Stimulated activated CD4-positive, alpha-beta T cell treated with anti-CD3 and anti-CD28 coated beads, Interleukin-1b, Interleukin-23, amount 100 ng/mL, for 24 hours (primary cell): ENCODE measurements at regions not wholly inside any gene's neighbourhood (a gene's known extent, or its start where the extent isn't known, plus 50 kb on each side); places are given as distances from the start of the nearest gene placed in this dataset.

Source experiments
- DNase-seq, 4 experiments: peaks; one replicate each; pipeline ENCODE4 v3.0.0-alpha.2; 2020; ENCODE audit warnings: low read depth in 4 of 4, low spot score in 1 of 4

GRCh38 chr18:41703744-41704530 is 251.1 kb upstream of the PIK3C3 start:
- no peak for DNase-seq

GRCh38 chr18:41700416-41700815 is 254.6 kb upstream of the PIK3C3 start:
- DNase-seq, result no peak

DNA sequence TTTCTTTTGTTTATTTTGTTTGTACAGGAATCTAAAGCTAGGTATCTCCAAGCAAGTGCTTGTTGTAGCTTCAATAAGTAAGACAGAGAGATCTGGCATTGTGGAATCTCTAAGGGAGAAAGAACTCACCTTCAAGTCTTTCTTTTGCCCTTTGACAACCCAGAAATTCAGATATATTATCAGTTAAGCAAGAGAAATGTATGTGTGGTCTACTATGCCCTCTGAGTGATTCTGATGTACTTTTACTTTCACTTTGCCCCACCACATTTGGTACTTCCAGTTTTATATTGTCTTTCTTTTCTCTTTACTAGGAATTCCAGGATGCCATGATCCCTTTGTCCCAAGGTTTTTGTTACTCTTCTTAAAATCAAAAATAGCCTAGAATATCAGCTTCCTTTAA is 259.6 kb upstream of the PIK3C3 start:
- DNase-seq, result no peak

DNA sequence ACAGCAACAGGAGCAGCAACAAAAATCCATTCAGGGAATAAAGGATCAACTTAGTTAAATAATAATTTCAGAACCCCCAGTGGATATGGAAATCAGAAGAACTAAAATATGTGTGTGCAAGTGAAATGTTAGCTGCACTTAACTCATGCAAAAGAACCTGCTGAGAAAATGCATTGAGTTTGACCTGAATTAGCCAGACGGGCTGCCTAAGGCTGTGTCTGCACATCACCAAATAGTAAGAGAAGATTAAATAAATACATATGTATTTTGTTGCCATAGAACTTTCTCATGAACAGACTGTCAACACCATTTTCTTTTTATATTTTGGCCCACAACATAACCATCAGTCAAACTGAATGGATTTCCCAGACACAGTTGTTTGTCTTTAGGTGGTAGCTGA is 262.0 kb upstream of the PIK3C3 start:
- DNase-seq, result no peak

DNA sequence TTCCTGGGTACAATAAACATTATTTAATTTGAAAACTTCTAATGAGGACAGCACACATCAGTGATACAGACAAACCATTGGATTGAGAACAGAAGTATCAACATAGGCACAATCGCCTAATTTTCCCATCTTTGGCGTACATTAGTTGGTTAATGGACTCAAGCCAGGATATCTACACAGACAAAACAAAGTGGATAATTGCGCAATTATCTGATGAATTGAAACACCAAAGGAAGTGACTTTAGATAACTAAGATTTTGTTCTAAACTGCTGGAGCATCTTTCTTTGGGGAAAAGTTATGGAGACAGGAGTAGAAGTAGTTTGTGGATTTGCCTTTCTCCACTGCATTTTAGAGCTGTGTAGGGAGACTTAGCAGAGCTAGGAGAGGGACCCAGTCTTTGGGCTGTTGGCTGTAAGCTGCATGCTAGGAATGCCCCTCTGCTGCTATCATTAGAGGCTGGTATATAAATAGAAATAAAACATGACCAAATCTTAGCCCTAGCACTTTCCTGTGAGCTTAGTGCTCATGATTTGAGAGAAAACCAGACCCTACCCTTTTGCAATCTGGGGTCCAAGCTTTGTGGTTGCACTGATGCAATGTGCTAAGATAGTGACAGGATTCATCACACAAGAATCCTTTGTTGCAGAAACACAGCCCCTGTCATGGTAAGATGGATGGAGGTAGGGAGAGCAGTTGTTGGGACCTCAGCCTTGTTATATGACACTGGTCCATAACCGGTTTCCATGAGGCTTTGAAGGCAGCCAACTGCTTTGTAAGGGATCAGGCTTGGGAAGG is 264.5 kb upstream of the PIK3C3 start:
- no peak for DNase-seq

DNA sequence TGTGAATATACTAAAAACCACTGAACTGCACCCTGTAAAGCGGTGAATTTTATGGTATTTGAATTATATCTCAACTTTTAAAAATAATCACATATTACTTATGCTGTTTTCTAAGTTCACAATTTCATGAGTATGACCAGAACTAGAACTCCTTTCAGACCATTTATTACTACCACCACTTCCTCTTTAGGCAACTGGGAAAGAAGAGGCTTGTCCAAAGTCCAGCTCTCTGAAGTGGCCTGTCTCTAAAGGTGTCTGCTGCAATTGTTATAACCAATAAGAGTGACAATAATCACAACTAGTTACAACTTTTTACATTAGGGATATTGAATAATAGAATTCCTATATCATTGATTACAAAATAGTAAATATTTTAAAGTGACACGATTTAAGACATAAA is 267.9 kb upstream of the PIK3C3 start:
- no peak for DNase-seq

DNA sequence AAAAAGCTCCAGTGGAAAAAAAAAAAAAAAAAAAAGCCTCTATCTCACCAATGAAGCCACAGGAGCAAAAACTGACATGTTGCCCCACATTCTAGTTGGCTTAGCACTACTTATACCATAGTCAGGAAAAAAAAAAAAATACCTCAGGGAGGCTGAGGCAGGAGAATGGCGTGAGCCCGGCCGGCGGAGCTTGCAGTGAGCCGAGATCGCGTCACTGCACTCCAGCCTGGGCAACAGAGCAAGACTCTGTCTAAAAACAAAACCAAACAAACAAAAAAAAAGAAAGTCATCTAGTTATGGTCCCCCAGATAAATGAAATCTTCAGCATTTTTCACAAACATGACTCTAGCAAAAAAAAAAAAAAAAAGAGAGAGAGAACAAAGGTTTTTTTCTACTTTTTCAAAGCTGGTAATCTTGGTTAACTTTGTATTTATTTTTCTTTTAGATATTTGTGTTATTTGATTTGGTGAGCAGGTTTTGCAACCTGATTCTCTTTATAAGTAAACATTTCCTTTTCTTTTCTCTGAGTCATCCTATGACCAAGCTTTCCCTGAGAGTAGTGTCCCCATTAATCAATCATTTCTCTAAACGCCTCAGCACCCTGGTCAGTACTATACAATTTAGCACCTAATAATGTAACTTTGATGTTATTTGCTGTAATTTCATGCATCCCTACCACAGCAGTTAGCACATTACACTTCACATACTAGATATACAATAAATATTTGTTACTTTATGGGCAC is 273.7 kb upstream of the PIK3C3 start:
- DNase-seq, result no peak

DNA sequence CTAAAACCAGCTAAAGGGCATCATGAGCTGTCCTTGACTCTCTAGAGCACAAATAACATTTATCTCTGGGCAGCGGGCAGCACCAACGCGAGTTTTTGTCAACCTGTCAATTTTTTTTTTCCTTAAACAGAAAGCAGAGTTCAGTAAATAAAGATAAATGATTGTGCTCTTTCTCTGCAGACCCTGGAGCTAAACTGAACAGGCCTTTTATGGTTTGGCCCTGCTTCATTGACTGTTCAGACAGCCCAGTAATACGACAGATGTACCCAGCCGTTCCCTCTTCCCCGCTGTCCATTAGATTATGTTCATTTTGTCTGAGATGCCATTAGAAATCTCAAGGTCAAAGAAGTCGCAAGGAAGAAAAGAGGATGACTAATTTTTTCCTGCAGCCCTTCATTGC is 280.5 kb upstream of the PIK3C3 start:
- no peak for DNase-seq

- DNase-seq, result no peak
Observed at GRCh38 chr18:41666231-41666630, 288.8 kb upstream of the PIK3C3 start.

DNA sequence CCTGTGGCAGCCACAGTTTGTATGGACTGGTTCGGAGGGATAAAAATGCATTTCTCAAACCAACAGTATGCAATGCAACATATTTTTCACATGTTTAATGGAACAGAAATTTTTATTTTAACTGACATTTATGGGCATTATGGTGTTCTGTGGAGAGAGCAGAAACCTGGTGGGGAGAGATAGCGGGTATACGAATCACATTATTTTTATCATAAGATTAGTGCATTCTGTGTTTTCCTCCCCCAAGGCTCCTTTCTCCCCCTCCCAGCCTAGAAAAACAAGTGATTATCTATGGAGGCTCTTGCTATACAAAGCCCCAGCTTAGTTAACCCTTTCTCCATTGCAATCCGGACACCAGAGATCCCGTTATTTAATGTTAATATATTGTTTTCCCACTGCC is 289.8 kb upstream of the PIK3C3 start:
- no peak for DNase-seq

GRCh38 chr18:41660654-41661053 is 294.4 kb upstream of the PIK3C3 start:
- DNase-seq, result no peak

GRCh38 chr18:41659438-41660130 is 295.4 kb upstream of the PIK3C3 start:
- DNase-seq, result no peak

DNA sequence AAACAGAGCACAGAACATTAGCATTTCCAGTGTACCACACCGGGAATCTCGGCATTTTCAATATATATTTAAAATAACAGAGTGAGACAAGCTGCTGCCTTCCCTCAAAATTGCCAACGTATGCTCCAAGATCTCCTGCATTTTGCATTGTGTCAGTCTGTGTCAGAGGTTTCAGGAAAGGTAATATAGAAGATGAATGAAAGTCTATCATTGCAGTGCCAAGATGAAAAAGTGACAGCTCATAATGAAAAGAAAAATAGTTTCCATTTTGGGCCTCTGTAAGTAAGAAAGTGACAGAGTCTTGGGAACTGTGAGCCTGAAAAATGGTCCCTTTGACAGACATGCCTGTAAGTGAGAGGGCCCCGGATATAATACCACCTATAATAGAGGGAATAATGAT is 297.8 kb upstream of the PIK3C3 start:
- DNase-seq, result no peak

GRCh38 chr18:41655074-41655473 is 300.0 kb upstream of the PIK3C3 start:
- DNase-seq, result no peak

- no peak for DNase-seq
Observed at GRCh38 chr18:41647914-41648313, 307.1 kb upstream of the PIK3C3 start.

DNA sequence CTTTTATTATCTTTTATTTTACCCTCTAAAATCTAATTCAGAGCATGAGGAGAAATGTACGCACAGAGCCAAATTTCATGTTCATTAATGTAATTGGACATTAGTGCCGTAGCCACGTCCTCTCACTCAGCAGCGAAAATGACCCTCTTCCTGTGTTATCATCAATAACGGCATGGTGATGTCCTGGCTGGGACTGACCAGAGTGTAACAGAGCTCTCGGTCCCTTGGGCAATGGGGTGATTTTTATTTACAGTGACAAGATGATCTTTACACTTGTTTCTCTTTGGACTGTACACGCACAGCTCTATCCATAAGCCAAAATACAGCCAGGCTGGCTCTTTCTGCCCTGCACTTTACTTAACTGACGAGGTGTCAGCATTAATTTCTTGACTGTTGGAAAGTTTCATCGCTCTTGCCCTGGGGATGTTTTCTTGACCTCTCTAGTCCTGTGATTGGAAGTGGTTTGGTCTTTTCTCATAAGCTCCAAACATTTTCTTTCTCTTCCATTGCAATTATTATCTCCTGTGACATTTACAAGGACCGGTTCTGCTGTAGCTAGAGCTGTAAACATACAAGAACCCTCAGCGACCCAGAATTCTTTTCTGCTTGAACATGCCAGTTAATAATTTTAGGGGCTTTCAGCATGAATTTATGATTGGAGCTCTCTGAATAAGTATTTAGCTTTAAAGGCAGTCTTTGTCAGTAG is 308.0 kb upstream of the PIK3C3 start:
- no peak for DNase-seq

DNA sequence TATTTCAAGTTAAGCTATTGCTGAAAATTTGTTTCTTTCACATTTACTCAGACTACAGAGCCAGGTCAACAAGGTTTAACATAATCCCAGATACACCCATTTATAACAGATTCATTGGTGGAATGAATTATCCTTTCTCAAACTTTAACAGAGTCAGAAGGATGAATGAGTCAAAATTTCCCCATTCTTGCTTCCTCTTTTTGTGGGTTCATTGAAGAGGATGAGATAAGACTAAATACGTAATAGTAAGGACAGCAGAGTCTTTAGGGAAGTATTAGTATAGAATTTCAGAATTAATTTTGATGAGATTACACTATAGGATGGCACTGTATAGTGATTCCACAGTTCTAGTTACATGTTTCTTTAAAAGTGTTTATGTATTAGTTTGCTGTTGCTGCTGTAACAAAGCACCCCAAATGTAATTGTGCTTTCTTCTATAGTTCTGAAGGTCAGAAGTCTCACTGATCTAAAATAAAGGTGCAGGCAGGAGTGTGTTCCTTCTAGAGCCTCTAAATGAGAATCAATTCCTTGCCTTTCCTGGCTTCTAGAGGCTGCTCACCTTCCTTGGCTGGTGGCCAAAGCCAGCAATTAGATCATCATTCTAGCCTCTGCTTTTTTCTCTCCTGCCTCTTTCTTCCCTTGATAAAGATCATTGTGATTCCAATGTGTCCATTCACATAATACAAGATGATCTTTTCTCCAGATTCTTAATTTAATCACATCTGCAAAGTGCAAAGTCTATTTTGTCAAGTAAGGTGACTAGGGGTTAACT is 309.3 kb upstream of the PIK3C3 start:
- DNase-seq, result no peak

DNA sequence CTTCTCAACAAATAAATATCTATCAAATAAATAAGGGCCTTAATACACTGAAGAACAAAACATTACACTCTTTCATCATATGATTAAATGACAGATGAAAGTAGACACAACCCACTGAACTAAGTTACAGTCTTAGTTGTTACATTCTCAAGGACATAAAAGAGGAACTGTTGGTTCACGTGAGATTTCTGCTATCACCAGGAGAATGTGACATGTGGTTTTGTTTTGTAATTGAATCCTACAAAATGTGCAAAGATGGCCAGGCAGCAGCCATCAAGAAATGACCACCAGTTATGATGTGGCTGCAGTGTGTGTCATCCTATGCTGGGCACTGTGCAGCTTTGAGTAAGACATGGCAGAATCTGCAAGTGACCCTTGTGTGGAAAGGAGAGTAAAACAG is 310.6 kb upstream of the PIK3C3 start:
- DNase-seq, result no peak

- DNase-seq, result no peak
Observed at GRCh38 chr18:41643427-41643826, 311.6 kb upstream of the PIK3C3 start.

- DNase-seq, result no peak
Observed at GRCh38 chr18:41642756-41643155, 312.3 kb upstream of the PIK3C3 start.
